B cell (primary cell): ENCODE measurements at regions not wholly inside any gene's neighbourhood (a gene's known extent, or its start where the extent isn't known, plus 50 kb on each side); places are given as distances from the start of the nearest gene placed in this dataset.
"Not testable (repeated sequence)": the region's sequence is repeated elsewhere in the genome, so short reads cannot be mapped to it uniquely, and the experiment has no call there.

Experiments
- EZH2 ChIP-seq: IDR thresholded peaks from 2 replicates; pipeline ENCODE4 v1.6.1; 2012; ENCODE audit warnings: borderline replicate concordance, low read depth, mild to moderate bottlenecking, moderate library complexity, low read length; ENCODE audit not compliant: insufficient read depth, poor library complexity, severe bottlenecking
- TF ChIP-seq, protein P1 (sequence below): fragments of 200-600 bp; IDR thresholded peaks from one replicate; pipeline ENCODE4 v1.8.0; 2022; ENCODE audit warnings: antibody characterized with exemption, mild to moderate bottlenecking

GRCh38 chr6:27635886-27636285 lies 163.0 kb upstream of the ZNF184 start:
- TF ChIP-seq, protein P1, sequence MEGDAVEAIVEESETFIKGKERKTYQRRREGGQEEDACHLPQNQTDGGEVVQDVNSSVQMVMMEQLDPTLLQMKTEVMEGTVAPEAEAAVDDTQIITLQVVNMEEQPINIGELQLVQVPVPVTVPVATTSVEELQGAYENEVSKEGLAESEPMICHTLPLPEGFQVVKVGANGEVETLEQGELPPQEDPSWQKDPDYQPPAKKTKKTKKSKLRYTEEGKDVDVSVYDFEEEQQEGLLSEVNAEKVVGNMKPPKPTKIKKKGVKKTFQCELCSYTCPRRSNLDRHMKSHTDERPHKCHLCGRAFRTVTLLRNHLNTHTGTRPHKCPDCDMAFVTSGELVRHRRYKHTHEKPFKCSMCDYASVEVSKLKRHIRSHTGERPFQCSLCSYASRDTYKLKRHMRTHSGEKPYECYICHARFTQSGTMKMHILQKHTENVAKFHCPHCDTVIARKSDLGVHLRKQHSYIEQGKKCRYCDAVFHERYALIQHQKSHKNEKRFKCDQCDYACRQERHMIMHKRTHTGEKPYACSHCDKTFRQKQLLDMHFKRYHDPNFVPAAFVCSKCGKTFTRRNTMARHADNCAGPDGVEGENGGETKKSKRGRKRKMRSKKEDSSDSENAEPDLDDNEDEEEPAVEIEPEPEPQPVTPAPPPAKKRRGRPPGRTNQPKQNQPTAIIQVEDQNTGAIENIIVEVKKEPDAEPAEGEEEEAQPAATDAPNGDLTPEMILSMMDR: not testable (repeated sequence)
- TF ChIP-seq EZH2: not testable (repeated sequence)
